HG02870 (cell line): ENCODE measurements at regions not wholly inside any gene's neighbourhood (a gene's known extent, or its start where the extent isn't known, plus 50 kb on each side); places are given as distances from the start of the nearest gene placed in this dataset.

Source experiments
- ATAC-seq: cut with Tn5 transposase; IDR thresholded peaks from one replicate; pipeline ENCODE4 v1.9.1; 2021; ENCODE audit warnings: mild to moderate bottlenecking, moderate library complexity; ENCODE audit not compliant: unreplicated experiment

DNA sequence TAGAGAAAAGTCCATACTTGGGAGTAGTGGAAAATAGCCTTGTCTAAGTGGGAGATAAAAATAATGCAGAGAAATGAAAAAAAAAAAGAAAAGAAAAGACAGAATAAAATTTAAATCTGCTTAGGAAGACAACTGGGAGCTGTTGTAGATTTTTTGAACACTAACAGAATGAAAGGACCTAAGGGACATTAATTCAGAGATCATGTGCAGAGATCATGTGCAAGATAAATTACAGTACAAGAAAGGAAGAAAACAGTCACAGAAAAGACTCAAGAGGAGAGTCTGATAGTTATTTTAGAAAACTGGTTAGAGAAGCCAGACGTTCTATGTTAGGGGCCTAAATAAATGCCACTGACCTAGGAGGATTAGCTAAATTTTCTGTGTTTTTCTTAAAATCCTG lies 1226.8 kb upstream of the NUDT12 start:
- no peak for ATAC-seq

DNA sequence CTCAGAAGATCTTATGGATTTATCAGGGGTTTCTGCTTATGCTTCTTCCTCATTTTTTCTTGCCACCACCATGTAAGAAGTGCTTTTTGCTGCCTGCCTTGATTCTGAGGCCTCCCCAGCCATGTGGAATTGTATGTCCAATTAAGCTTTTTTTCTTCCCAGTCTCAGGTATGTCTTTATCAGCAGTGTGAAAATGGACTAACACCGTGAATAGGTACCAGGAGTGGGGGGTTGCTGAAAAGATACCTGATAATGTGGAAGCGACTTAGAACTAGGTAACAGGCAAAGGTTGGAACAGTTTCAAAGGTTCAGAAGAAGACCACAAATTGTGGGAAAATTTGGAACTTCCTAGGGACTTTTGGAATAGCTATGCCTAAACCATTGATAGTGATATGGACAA lies 1222.5 kb upstream of the NUDT12 start:
- ATAC-seq: no peak

DNA sequence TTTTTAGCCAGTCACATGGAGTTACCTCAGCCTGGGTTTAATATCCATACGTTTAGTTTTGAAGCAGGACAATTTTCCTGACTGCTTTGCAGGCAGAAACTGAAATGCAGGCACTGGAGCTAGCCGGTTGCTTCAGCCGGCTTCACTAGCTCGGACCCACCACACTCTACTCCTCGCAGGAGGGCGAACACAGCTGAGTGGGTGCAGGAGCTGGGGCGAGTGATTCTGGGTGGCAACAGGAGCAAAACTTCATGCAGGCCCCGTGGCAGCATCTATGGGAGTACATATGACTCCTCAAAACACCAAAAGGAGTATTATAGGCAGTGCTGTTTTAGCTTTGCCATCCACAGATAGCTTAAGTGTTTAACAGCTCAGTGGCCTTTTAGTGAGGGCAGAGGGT lies 1211.8 kb upstream of the NUDT12 start:
- no peak for ATAC-seq

- ATAC-seq: no peak
These were observed 1201.6 kb upstream of the NUDT12 start for GRCh38 chr5:104764197-104764596.

DNA sequence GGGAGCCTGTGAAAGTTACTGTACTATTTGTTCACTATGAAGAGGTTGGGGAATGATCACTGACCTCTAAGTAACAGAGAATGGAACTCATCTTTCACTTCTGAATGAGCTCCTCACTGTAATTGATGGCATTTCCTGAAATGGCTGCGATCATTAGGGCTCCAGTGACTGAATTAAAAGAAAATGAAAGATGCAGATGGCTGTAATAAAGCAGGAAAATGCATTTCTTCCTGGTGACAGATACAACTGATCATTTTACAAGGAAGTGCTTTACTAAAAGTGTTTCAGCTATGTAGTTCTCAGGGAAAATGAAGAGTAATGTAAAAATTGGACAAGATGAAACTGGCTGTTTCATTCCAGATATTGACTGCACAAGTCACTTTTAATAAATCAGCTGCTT lies 1200.6 kb upstream of the NUDT12 start:
- ATAC-seq: no peak

DNA sequence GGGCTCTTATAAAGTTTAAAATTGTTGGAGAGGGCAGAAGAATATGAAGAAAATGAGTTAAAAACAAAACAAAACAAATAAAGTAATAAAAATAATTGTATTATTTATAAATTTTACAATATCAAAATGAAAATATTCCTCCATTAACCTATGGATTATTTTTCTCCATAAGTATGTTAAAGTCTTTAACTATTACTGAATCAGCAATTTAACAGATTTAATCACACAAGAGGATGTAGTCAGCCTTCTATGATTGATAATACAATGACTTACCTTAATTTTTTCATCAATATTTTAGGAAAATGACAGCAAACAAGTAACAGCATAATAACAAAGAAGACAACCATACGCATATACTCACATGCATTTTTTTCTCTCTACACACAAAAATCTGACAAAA lies 1195.3 kb upstream of the NUDT12 start:
- no peak for ATAC-seq

GRCh38 chr5:104755806-104756205 lies 1193.2 kb upstream of the NUDT12 start:
- ATAC-seq: no peak

DNA sequence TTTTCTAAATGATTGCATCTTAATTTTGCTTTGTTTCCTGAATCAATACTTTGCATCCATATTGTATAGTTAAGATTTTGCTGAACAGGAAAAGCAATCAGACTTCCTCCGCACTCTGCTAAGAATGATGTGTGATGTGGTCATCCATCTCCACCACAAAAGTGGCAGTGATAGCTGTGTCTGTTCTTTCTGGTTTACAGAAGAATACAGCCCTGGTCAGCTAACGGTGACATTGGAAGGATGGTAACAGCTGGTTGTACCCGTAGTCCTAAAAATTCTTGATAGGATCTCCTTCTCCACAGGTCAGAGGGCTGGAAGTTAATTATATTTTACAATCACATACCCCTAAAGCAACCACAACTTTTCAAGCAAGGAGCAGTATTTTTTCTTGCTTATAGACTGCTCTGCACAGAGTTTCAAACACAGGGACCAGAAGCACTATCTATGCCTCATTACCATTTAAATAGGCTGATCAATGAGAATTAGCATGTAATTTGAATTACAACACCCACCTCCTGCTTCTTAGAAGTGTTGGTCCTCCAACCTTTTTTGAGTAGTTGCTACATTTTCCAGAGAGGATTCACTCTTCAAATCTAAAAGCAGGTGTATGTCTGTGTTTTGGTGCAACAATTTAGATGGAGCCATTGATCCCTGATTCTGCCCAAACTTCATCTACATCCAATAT lies 1191.9 kb upstream of the NUDT12 start:
- no peak for ATAC-seq

GRCh38 chr5:104751969-104752368 lies 1189.4 kb upstream of the NUDT12 start:
- no peak for ATAC-seq

DNA sequence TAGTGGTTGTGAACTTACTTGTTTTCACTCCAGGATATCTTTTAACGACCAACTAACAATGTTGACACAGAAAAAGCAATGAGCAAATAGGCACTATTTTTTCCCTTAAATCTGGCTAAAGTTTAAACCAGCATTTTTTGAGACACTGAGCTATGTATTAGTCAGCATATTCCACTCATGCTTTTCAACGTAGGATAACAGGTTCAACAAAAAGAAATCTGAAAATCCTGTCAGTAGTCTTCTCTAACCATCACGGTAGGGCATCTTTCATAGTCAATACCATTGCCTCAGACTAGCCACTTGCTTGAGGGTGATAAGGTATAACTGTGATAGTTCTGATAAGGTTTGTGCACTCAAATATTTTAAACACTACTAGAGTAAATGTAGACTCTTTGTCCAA lies 1177.3 kb upstream of the NUDT12 start:
- no peak for ATAC-seq

DNA sequence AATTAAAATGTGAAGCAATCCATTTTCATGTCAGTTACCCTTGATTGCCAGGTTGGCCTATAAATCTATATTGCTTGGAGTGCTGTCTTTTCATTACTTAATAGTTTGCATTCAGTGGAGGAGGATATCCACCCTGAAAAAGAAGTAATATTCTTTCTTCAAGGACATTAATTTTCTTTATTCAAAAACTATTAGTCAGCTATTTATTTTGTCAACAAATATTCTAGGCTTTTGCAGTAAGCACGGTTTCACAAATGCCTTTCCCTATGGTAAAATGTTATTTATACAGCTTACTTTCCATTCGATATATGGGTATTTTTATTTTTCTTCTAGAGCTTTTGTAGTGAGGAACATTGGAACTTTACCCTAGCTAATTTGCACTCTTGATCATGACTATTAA lies 1176.9 kb upstream of the NUDT12 start:
- no peak for ATAC-seq

GRCh38 chr5:104736073-104736472 lies 1173.5 kb upstream of the NUDT12 start:
- ATAC-seq: no peak

GRCh38 chr5:104734046-104734445 lies 1171.5 kb upstream of the NUDT12 start:
- no peak for ATAC-seq

DNA sequence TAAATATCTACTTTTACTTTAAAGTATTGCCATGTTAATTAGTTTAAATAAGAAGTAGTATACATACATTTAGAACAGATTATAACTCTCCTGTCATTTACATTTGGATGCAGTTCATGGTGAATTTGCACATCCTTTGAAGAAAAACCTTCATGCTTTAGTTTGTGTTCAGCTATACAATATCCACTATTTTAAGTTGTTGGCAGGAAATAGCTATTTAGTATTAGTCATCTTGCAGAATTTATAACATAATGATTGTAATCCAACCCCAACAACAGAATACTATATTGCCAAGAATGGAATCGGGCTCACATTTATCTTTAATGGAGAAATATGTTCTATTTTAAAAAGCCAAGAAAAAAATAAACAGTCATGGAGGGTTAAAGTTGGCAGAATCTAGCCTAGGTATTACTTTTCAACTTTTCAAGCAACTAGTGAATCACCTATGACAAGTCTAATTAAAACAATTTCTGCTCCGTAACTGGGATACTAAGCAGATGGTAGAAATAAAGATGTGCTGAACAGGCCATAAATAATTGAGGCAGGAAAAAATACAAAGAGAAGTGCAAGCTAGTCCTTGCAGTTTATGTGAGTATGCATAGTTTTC lies 1170.6 kb upstream of the NUDT12 start:
- ATAC-seq: no peak

- ATAC-seq: no peak
These were observed 1168.7 kb upstream of the NUDT12 start for GRCh38 chr5:104731331-104731730.

DNA sequence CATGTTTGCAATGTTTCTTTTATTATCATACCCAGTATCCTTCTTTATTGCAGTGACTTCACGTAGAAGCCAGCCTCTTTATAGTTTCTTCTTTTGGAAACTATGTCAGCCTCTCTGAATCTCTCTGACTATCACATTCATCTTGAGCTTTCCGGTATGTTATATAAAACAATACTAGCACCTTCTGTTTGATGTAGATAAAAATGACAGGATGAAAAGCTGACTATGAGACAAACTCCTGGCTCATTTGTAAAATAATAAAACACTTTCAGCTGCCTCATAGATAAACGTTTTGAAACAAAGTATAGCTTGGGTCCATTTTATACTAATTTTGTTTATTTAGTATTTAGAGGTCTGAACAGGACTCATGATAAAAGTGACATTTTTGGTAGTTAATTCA lies 1145.4 kb upstream of the NUDT12 start:
- ATAC-seq: no peak

DNA sequence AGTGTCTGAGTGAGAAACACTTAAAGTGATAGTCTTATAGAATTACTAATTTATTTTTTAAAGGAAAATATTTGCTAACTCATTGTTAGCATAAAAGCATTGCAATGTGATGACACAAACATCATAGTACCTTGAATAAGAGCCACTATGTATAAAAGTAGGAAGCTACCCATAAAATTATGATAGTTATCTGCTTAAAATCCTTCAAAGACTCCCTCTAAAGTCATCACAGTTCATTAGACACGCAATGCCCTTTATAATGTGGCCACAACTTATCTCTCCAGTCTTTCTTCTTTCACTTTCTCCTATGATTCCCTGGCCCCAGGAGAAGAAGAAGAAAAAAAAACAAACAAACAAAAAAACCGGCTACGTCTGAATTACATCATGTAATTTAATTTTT lies 1144.0 kb upstream of the NUDT12 start:
- ATAC-seq: no peak

GRCh38 chr5:104702212-104702611 lies 1139.6 kb upstream of the NUDT12 start:
- ATAC-seq: no peak

GRCh38 chr5:104699438-104699837 lies 1136.8 kb upstream of the NUDT12 start:
- no peak for ATAC-seq

DNA sequence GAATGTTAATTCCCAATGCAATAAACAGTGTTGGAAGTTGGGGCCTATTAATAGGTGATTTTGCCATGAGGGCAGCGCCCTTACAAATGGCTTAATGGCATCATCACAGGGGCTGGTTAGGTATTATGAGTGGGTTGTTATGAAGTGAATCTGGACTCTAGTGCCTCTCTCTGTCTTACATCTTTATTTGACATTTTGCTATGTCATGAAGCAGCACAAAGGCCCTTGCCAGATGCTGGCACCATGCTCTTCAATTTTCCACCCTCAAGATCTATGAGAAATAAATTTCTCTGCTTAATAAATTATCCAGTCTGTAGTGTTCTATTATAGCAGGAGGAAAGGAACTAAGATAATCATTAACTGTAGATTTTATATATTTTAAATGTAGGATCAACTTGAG lies 1098.7 kb upstream of the NUDT12 start:
- ATAC-seq: no peak

DNA sequence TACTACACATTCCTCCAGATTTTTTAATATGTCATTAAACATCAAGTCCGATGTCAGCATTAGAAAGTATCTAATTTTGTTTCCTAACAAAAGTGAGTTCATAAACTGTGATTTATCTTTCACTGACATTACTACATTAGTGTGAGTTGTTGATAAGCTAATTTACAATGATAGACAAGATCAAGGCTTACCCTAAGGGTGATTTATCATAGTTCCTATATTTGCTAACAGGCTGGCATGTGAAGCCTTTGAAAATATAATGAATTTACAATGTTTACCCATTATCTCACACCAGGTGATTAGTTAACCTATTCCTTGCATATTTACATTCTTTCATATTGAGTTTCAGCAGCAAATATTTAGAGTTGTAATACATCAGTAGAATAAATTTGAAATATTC lies 1096.9 kb upstream of the NUDT12 start:
- no peak for ATAC-seq

DNA sequence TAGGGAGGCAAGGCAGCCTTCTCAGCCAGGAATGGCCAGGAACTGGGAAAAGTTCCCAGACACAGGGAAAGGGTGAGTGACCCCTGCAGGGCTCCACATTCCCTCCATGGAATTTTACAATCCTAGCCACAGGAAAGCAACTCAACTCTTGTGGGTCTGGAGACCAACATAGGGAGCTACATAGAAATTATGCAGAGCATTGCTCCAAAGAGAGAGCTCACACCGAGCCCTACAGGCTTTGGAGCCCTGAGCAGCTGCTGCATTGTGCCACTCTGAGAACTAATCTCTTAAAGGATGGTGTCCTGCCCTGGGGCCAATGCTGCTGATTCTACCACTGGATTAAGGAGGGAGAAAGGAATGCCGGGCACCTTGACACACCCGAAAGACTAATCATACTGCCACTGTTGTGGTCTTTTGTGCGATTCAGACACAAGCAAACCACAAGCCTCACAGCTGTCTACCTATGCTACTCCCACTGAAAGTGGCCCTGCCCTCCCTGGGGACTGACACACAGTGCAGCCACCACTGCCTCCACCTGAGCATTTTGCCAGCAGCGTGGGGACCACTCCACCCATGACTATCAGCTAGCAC lies 1089.8 kb upstream of the NUDT12 start:
- ATAC-seq: no peak
